HUDEP-2 (cell line): ENCODE measurements at regions not wholly inside any gene's neighbourhood (a gene's known extent, or its start where the extent isn't known, plus 50 kb on each side); places are given as distances from the start of the nearest gene placed in this dataset.
A peak's percentile ranks its signal among the peaks of the same experiment; 100 is the strongest.

Experiments used
- DNase-seq, 76 experiments: peaks; one replicate each; lab custom pipeline; 2025; ENCODE audit not compliant: unreplicated experiment in 76 of 76; lab: John Stamatoyannopoulos, UW

DNA sequence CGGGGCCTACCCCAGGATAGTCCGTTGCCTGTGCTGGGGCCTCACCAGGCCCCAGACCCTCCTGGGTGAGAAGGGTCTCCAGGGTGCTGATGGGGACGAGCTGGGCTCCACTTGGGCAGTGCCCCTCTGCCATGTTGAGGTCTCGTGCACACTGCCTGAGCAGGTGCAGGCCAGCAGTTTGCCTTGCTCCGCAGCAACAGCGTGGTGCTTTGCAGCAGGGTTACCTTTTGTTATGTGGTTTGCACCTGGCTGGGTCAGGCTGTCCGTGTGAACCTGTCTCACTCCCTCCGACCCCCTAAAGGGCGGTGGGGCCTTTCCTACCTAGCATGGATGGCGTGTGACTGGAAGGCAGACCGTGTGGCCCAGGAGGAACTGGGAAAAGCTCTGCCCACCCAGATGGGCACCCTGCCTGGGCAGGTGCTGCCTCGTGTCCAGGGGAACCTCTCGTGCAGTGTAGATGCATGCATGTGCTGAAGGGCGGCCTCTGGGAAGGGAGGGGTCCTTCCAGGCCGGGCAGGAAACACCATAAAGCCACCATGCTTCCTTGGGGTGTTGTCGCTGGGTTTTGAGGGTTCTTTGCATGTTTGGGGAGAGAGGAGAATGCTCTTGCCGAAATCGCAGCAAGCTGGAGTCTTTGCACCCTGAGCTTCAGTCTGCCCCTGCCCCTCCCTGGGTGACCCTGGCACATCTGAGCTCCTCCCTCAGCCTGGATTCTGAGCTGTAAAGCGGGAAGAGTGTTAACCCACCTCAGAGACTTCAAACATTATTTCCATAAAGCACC lies 75.4 kb upstream of the PPARA start:
- DNase-seq = no peak

DNA sequence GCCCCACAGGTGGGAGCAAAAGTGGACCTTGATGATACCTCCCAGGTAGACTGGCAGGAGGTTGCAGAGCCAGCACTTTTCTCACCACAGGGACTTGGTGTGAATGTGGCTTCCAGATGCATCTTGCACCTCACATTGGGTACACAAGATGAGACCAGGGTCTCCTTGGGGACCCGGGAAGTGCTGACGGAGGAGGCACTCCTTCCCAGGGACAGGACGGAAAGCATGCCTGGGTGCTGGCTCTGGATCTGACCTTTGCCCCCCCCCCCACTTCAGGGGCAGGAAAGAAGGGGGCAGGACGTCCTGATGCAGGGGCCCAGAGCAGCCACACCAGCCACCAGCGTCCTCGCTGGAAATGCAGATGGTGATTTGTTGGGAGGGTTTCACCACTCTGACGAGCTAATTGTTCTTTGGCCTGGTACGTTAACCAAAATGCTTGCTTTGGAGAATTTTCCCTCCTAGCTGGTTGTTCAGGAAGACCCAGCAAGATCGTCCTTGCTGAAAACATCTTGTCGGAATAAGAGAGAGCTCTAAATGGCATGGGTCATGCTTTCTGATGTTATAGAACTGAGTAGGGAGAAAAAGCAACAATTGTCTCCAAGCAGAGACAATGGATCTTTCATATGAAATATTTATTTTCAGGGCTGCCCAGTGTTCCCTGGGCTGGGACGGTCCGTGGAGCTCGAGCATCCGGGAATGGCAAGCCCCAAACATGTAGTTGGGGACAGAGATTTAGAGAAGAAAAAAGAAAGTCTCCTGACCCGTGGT lies 74.4 kb upstream of the PPARA start:
- DNase-seq = no peak

DNA sequence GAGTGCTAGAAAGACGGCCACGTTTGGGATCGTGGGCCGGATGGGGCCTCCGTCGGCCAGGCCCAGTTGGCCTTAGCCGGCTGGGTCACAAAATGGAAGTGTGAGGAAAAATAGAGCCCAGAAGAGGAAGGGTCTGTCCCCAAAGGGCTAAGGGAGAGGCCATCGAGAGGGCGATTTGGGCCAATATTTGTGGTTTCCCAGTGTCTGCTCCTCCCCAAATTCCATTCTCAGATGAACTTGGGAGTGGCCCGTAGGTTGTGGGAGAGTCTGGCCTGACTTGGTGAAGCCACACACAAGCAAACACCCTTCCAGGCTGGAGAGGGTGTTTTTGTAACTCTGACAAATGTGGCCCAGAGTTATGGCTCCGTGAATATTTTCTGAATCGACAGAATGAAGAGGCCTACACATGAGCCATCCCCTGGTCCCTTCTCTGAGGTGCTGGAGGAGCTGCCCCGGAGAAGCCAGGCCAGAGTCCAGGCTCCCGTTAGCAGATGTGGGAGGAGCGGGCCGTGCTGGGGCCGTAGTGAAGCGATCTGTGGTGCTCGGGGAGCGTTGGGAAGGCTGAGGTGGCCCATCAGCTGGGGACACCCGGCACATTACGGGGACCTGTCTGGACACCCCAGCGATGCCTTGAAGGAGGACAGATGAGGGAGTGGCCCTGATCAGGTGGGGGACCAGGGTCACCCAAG lies 73.5 kb upstream of the PPARA start:
- no peak for DNase-seq

DNA sequence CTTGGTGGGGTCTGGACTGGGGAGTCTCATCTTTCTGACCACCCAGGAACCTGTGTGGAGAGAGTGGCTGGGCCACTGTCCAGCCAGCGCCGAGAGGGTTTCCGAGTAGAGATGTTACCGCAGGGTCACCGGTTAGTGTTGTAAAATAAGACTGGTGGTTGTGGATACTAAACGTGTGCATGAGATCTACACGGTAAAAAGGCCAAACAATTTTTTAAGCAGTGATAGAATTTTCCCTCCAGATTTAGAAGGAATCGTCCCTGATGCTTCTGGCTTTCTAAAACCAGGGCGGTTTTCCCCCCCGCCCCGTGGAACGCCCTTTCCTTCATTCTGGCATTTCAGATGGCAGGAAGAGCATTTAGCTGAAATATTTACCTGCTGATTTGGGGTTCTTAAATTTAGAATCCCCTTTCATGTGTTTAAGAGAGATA lies 72.6 kb upstream of the PPARA start:
- no peak for DNase-seq

DNA sequence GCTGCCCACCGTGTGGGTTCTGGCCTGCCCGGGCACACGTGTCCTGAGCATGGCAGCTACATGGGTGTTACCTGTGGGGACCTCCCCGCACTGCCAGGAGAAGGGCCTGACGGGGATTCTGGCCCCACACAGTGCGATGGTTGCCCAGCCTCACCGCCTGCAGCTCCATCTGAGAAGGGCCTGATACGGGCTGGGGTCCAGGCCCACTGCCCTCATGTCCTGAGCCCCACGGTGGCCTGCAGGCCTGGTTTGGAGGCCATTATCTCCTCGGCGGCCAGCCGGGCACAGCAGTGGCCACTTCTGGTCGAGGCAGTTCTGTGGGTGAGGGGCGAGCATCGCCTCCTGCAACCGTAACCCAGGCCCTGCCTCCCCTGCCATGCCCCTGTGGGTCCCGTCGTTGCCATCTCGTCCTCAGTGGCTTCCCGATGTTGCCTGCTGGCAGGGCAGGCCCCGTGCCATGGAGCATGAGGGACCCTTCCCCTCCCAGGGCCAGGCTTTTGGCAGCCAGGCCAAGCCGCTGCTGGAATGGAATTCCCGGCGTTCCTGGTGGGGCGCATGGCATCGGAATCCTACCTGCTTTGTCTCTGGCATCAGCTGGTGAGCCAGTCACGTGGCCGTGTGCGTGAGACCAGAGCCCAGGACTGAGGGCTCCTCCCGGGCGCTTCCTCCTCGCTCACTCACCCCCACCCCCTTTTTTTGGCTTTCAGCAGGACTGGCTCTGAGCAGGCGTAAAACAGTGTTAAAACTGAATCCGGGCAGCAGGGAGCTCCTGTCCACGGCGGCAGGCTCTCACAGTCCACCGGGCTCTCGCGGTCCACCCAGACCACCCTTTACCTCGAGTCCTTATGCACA lies 71.9 kb upstream of the PPARA start:
- no peak for DNase-seq

DNA sequence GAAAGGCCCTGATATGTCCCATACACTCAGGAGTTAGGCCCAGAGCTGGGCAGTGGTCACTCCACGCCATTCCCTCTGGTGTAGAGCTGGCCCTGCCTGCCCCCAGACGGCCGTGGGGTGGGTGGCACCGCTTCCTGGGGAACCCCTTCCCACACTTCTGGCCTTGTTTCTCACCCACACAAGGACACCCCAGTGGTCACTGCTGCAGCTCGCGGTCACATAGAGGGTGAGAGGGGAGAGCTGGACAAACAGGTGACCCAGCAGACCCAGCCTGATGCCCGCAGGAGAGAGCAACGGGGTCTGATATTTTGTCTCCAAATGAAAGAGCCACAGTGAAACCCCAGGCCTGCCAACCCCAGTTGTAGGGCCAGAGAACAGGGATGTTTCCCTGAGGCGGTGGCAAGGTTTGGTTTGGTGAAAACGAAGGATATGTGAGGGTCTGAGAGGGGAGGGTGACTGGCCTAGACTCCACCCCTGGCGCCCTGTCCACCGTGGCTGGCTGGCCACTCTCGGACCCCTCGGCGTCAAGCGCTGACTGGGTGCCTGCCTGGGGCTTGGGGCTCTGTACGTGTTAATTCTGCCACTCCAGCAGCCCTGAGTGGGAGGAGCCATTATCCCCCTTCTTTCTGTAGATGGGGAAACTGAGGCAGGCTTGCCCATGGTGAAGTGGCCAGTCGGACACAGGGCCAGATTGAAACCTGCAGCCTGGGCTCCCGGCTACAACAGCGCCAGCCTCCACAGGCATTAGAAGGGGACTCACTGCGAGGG lies 71.0 kb upstream of the PPARA start:
- DNase-seq = no peak

DNA sequence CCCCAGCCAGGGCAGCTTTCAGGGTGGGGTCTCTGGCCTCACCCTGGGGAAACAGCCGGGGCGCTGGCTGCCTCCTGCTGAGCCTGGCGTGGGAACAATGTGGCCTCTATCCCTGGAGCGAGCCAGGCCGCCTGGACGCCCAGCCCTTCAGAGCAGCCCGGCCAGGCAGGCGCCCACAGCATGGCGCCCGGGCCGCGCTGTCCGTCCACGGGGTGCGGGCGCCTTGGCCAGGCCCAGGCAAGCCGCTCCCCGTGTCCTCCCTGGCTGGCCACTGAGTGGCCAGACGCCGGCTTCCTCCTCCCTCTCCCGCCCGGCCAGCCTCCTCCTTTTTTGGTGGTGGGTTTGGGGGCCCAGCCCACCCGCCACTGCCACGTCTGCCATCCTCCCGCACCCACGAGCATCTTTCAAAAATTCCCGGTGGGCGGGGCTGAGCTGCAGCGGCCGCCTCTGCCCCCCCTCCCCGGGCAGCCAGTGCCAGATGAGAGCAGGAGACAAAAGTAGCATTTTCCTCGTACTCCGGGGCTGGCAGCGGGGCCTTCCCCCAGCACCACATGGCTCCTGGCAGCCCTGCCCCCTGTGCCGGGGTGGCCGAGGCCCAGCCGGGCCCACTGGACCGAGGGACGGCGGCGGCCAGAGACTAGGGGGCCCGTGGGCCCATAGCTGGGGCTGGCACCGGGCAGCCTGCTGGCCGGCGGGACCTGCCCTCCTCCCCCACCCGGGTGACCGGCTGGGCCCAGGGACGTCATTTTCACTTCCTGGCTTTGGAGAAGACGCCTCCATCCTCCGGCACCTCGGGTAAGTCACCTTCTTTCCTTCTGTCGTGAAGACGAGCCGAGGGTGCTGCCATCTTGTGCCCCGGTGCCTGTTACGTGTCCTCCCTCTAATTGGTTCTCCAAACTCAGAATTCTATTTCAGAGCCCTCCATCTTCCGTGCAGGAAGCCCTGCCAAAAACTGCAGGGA lies 70.2 kb upstream of the PPARA start:
- DNase-seq = no peak

DNA sequence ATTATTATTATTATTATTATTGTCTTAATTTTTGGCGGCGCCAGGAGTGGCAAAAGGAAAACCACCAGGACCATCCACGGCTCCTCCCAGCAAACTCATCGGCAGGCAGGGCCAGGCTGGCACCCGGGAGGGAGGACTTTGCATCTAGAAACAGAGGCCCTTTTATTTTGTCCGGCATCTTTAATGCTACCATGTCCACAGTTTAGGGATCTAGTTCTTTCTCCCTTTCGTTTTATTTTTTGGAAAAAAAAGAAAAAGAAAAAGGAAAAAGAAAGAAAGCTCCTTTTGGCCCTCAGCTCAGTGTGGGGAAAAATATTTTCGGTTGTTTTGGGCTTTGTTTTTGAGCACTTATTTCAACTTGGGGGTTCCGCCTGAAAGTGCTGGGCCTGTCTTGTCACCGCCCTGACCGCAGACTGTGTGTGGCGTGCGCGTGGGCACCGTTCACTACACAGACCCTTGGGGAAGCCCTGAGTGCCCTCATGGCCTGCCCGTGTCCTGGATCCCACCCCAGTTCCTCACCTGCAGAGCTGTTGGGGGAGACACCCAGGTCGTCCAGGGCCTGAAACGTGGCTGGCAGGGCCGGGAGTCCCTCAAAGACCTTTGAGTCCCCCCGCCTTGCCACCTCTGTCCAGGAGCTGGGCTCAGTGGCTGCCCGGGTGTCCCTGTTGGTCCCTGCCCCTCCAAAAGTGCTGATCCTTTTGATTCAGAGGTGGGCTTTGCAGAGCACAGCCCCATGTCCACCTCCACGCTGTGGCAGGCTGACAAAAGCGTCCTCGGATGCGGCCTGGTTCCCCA lies 69.1 kb upstream of the PPARA start:
- DNase-seq = no peak

DNA sequence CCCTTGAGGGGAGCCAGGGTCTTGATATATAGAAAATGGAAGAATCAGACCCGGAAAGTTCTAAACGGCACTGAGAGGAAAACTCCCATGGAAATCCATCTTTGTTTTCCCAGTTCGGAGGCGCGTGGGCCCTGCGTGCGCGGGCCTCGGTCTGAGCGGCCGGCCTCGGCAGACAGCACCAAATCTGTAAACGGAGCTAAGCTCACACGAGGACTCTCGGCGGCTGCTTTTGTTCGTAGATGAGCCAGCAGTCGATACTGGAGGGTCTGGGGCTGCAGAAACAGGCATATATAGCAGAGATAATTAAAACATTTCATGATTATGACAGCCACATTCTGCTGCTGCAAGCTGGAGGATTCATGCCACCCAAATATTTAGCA lies 68.5 kb upstream of the PPARA start:
- no peak for DNase-seq

DNA sequence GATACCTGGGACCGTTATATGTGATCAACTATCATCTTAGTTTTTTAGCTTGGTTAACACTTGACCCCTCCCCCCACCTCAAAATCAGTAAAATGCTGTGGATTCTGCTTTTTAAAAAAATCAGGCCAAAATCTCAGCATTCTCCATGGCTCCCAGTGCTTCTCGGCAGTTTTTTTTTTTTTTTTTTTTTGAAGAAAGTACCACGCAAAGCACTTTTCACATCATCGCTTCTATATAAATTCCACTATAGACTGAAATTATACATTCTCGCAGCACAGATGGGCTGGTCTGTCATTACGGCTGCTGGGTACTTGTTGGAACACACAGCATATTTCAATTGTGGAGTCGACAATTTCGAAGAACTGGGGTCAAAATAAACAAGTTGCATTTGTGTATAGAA lies 67.7 kb upstream of the PPARA start:
- no peak for DNase-seq

DNA sequence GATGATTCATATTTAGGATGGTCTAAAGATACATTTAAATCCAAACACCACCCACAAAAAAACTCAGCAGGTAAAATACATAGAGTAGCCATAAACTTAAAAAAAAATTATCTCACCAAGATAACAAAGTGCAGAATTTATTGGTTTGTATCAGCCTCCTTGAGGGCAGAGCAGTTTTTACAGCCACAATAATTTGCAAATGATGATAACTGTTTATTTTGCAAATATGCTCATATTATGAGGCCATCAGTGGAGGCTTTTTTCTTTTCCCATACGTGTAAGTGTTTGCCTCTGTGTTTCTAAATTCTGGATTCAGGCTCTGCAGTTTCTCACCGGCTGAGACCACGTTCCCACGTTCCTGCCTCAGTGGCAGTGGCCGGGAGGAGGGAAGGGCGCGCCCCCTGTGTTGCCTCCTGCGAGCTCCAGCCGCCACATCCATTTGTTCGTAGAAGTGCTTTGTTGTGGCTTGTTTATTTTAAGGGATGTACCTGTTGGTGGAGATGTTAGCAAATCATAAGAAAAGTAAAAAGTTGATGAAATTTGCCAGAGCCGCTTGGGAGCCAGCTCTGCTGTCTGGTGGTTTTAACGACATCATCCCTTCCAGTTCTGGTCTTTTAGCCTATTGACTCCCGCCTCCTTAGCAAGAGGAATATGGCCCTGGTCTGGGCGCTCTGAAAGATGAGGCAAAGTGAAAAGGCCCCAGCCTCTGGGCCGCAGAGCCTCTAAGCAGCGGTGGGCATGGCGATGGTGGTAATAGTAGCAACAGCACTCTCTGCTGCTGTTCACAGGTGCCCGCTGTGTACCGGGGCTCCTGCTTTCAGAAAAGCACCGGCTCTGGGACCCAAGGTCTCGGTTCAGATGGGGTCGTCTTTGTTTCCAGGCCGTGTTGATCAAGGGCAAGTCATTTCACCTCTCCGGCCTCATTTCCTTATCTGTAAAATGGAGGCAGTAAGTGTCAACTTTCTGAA lies 66.7 kb upstream of the PPARA start:
- no peak for DNase-seq

DNA sequence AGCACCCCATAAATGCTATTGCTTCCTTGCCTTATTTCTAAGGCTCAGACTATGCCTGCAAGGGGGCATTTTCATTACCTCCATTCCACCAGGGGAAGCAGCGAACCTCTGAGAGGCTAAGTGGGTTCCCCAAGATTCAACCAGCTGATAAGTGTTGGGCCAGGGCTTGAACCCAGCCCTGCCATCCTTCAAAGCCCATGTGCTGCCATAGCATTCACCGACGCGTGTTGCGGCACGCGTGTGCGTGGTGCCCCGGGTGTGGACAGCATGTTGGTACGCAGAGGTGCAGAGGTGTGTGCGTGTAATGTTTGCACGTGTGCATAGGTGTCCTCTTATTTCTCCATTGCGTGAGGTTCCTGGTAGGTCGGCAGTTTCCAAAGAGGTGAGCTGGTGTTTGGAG lies 66.0 kb upstream of the PPARA start:
- DNase-seq = no peak

DNA sequence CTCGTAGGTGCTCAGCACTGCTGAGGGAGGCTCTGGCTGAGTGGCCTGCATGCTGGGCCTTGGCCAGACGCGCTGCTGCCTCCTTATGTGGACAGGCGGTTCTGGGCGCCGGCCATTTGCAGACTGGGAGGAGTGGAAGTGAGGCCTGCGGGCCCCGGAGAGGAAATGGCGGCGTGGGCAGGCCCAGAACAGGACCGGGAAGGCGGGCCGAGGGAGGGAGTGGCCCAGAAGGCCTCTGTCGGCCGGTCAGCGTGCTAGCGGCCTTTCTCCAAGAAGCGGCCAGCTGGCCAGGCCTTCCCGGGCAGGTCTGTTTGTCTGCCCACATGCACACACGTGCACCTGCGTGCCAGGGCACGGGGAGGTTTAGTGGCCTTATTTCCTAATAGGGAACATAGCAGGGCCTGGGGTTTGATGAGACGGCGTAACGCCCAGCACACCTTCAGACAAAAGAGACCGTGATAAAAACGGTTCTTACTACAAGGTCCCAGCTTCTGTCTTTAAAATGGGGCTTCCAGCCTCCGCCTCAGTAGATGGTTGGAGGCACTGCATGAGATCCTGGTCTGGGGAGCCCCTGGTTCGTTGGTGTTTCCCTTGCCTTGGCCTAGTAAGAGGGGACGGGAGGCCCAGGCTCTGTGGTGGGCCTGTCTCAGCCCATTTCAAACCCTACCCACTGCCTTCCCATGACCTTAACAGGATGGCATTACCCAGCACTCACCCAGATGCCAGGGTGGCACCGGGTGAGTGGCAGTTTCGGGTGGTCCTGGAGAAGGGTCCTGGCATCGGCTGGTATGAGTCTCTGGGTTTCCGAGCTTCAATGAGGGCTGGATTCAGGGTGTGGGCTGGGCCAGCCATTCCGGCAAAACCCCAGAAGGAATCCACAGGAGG lies 65.1 kb upstream of the PPARA start:
- DNase-seq = peak in 1 of 76 experiments; percentile 25

DNA sequence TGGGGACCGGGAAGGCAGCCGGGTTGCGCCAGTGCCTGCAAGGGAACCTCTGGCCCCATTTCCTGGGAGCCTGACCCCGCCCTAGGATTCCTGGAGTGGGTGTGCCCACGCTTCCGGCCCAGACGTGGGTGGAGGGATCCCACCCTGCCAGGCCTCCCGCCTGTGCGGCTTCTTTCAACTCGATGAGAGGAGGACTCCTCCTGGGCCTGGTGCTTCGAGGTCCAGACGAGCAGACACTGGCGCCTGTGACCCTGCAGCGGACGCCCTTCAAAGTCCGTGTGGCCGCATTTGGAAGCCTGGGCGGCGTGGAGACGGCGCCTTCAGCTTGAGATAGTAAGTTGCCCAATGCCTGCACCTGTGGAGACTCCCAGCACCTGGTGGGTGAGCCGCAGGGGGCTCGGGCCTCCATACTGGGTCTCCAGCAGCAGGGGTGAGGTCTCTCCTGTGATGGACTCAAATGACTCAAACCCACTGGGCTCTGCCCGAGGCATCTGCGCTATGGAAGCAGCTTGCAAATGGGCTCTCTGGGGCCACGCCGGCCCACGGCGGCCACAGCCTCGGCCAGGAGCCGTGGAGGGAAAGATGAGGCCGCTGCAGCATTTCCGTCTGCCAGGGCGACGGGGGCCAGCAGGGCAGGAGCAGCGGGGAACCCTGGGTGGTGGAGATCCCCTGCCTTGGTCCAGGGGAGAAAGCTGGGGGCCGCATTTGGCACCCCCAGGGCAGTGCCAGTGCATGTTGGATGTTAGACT lies 64.3 kb upstream of the PPARA start:
- DNase-seq = peak in 64 of 76 experiments; percentile 2 to 79 (median 56)
